H1 (cell line): ENCODE measurements at regions not wholly inside any gene's neighbourhood (a gene's known extent, or its start where the extent isn't known, plus 50 kb on each side); places are given as distances from the start of the nearest gene placed in this dataset.

ENCODE experiments used
- ASH2L ChIP-seq: fragments of 200-600, 300-600 bp; sonication (generic); IDR thresholded peaks from one replicate; pipeline ENCODE4 v1.7.1; 2017; ENCODE audit warnings: low read length
- RFX5 ChIP-seq: IDR thresholded peaks from 2 replicates; pipeline ENCODE4 v1.6.1; 2011; ENCODE audit warnings: low read depth, low read length, improper control_type of control experiment, borderline replicate concordance
- TAF7 ChIP-seq: optimal IDR thresholded peaks from 2 replicates; pipeline ENCODE3; 2011; ENCODE audit warnings: low read depth, mild to moderate bottlenecking, inconsistent platforms, low read length, moderate library complexity, borderline replicate concordance
- TBP ChIP-seq: IDR thresholded peaks from 2 replicates; pipeline ENCODE4 v1.6.1; 2011; ENCODE audit warnings: low read depth, low read length, improper control_type of control experiment
- USF2 ChIP-seq: IDR thresholded peaks from 2 replicates; pipeline ENCODE4 v1.6.1; 2011; ENCODE audit warnings: low read length, improper control_type of control experiment

GRCh38 chr14:40100544-40101196, 668.4 kb upstream of the FBXO33 start (continued):
- no peak for TF ChIP-seq RFX5
- TF ChIP-seq TBP: no peak
- TF ChIP-seq USF2: no peak
- TF ChIP-seq ASH2L: no peak
- no peak for TF ChIP-seq TAF7
